ENCODE measurements at regions not wholly inside any gene's neighbourhood (a gene's known extent, or its start where the extent isn't known, plus 50 kb on each side); places are given as distances from the start of the nearest gene placed in this dataset.
A peak's percentile ranks its signal among the peaks of the same experiment; 100 is the strongest.
"Not testable (repeated sequence)": the region's sequence is repeated elsewhere in the genome, so short reads cannot be mapped to it uniquely, and the experiment has no call there.

- ATAC-seq, result not testable (repeated sequence)
These were observed 61.3 kb downstream of the ZNF860 start for GRCh38 chr3:32042867-32043266.

GRCh38 chr3:32045091-32045915 is 61.1 kb upstream of the GPD1L start:
- peak; percentile 76 for DNase-seq (ENCODE audit: low spot score)
- peak; percentile 96 for ATAC-seq

More at GRCh38 chr3:32042867-32043266, 61.3 kb downstream of the ZNF860 start:
- DNase-seq (ENCODE audit: low spot score), result not testable (repeated sequence)

- ATAC-seq (no peak), DNase-seq (ENCODE audit: low spot score) (no peak)
These were observed 60.3 kb upstream of the GPD1L start for GRCh38 chr3:32046102-32046501.

GRCh38 chr3:32048487-32049182 is 57.8 kb upstream of the GPD1L start:
- ATAC-seq (no peak), DNase-seq (ENCODE audit: low spot score) (no peak)

GRCh38 chr3:32049916-32050315 is 56.5 kb upstream of the GPD1L start:
- DNase-seq (ENCODE audit: low spot score), result no peak
- ATAC-seq, result no peak

GRCh38 chr3:32052230-32052629 is 54.2 kb upstream of the GPD1L start:
- not testable (repeated sequence) for DNase-seq (ENCODE audit: low spot score); ATAC-seq

GRCh38 chr3:32052851-32053250 is 53.6 kb upstream of the GPD1L start:
- not testable (repeated sequence) for ATAC-seq; DNase-seq (ENCODE audit: low spot score)

- DNase-seq (ENCODE audit: low spot score) (no peak), ATAC-seq (no peak)
These were observed 49.7 kb upstream of the GPD1L start for GRCh38 chr3:32056559-32057290.
